ENCODE measurements at regions not wholly inside any gene's neighbourhood (a gene's known extent, or its start where the extent isn't known, plus 50 kb on each side); places are given as distances from the start of the nearest gene placed in this dataset.

DNA sequence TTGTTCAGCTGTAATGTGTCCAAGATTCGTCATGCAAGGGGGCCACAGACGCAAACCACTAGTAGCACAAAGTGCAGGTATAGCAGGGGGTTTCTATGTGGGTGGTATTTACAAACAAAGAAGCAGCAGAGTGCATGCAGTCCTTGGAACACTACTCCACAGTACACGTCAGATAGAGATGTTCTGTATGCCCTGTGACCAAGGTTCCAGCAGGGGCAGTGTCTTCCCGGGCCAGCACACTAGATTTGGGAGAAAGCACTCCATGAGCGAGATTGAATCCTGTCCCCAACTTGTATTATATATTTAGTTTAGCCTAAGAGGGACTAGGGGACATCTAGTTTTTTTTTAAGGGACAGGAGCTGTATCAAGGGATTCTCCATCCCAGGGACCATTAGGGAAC is 54.4 kb upstream of the ESX1 start:
- DNase-seq (ENCODE audit: extremely low read depth in 1 of 2, low read depth in 1 of 2), result no peak

DNA sequence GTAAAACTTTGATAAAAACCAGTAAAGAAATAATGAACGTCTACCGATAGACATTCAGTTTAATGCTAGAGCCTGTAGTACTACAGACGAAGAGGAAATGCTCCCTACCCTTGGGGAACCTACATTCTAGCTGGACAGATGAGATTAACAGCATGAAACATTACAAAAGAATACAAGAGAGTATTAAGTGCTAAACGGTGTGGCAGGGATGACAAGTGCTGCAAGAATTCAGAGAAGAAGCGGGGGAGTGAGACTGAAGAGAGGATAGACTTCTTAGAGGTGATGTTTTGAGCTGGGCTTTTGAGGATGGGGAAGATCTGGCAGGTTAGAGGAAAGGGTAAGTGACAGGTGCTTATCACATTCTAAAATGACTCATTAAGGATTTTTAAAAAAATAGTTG is 52.6 kb upstream of the ESX1 start:
- DNase-seq (ENCODE audit: extremely low read depth in 1 of 2, low read depth in 1 of 2), result no peak

DNA sequence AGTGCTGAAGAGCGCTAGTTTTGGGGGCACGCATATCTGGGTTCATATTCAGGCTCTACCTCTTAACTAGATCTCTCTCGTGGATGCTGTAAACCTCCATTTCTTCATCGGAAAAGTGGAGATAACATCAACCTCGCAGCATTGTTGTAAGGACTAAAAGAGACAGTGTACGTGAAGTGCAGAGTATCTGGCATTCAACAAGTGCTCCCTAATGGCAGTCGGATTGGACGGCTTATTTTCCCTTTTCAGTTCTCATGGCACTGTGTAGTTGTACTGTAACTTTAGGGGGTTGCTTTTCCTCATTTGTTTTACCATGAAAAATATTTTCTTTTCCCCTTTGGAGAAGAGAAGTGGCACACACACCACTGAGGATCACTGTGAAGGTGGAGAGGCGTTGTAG is 51.4 kb upstream of the ESX1 start:
- no peak for DNase-seq (ENCODE audit: extremely low read depth in 1 of 2, low read depth in 1 of 2)

All from stimulated activated CD8-positive, alpha-beta memory T cell treated with anti-CD3 and anti-CD28 coated beads, Interleukin-7, amount 100 ng/mL, for 48 hours (primary cell).